ENCODE measurements at regions not wholly inside any gene's neighbourhood (a gene's known extent, or its start where the extent isn't known, plus 50 kb on each side); places are given as distances from the start of the nearest gene placed in this dataset.
"Not testable (repeated sequence)": the region's sequence is repeated elsewhere in the genome, so short reads cannot be mapped to it uniquely, and the experiment has no call there.

GRCh38 chr7:65796205-65796604, 76.7 kb upstream of the VKORC1L1 start:
- no peak overlapping the region for H3K4me3 Mint-ChIP-seq
- no peak for TF ChIP-seq CTCF (IDR thresholded peaks at IDR 0.05; ENCODE audit: unreplicated experiment in 3 of 3)
- no peaks in the 10 kb centered on the region for H3K4me1 Mint-ChIP-seq
- no peak overlapping the region for H3K27ac Mint-ChIP-seq
- no peaks in the 10 kb centered on the region for H3K36me3 Mint-ChIP-seq (ENCODE audit: low read depth)
- H3K9me3 Mint-ChIP-seq: no peaks in the 10 kb centered on the region
- H3K27me3 Mint-ChIP-seq (ENCODE audit: low read depth): no peaks in the 10 kb centered on the region

GRCh38 chr7:65797086-65797485, 75.8 kb upstream of the VKORC1L1 start:
- not testable (repeated sequence) for H3K36me3 Mint-ChIP-seq (ENCODE audit: low read depth); H3K4me3 Mint-ChIP-seq; H3K27me3 Mint-ChIP-seq (ENCODE audit: low read depth); H3K27ac Mint-ChIP-seq; H3K4me1 Mint-ChIP-seq; H3K9me3 Mint-ChIP-seq

DNA sequence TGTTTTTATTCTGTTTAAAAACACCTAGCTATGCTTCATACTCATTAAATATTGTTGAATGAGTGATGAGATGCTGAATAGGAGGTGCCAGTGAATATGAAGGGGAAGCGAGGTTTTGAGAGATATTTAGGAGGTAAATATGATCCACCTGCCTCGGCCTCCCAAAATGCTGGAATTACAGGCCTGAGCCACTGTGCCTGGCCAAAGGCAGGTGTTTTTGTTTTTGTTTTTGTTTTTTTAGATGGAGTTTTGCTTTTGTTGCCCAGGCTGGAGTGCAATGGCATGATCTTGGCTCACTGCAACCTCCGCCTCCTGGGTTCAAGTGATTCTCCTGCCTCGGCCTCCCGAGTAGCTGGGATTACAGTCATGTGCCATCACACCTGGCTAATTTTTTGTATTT, 75.3 kb upstream of the VKORC1L1 start:
- H3K27me3 Mint-ChIP-seq (ENCODE audit: low read depth); H3K4me1 Mint-ChIP-seq; H3K36me3 Mint-ChIP-seq (ENCODE audit: low read depth); H3K4me3 Mint-ChIP-seq; H3K27ac Mint-ChIP-seq; H3K9me3 Mint-ChIP-seq: not testable (repeated sequence)

- no peak overlapping the region for H3K4me3 Mint-ChIP-seq
Observed at GRCh38 chr7:65798111-65799075, 74.5 kb upstream of the VKORC1L1 start.

GRCh38 chr7:65800191-65800590, 72.7 kb upstream of the VKORC1L1 start:
- not testable (repeated sequence) for H3K4me3 Mint-ChIP-seq; H3K27ac Mint-ChIP-seq; H3K27me3 Mint-ChIP-seq (ENCODE audit: low read depth)

More at GRCh38 chr7:65798111-65799075, 74.5 kb upstream of the VKORC1L1 start:
- no peaks in the 10 kb centered on the region for H3K27me3 Mint-ChIP-seq (ENCODE audit: low read depth)
- no peak overlapping the region for H3K27ac Mint-ChIP-seq
- no peak for TF ChIP-seq CTCF (IDR thresholded peaks at IDR 0.05; ENCODE audit: unreplicated experiment in 3 of 3)
- no peaks in the 10 kb centered on the region for H3K9me3 Mint-ChIP-seq
- no peaks in the 10 kb centered on the region for H3K36me3 Mint-ChIP-seq (ENCODE audit: low read depth)
- no peaks in the 10 kb centered on the region for H3K4me1 Mint-ChIP-seq

DNA sequence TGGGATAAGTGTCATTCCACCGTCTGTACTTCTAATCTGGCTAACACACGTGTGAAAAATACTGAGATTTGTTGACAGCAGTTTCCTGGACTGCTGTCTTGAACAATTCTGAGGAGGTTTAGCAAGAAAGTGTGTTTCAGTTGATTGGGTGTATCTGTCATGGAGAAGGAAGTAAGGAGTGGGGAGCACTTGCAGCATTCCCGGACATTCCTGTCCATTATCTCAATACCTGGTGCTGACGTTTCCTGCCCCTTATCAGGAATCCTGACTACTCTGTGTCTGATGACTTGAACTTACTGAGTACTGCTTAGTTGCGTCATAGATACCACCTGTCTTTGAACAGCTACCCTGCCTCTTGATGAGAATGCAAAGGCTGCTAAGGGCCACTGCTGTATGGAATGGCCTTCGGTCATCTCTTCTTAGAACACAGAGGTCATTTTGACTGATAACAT, 72.0 kb upstream of the VKORC1L1 start:
- Mint-ChIP-seq H3K4me3 (no peak overlapping the region), H3K27ac (no peak overlapping the region)

More at GRCh38 chr7:65800191-65800590, 72.7 kb upstream of the VKORC1L1 start:
- not testable (repeated sequence) for H3K4me1 Mint-ChIP-seq; H3K9me3 Mint-ChIP-seq; H3K36me3 Mint-ChIP-seq (ENCODE audit: low read depth)

DNA sequence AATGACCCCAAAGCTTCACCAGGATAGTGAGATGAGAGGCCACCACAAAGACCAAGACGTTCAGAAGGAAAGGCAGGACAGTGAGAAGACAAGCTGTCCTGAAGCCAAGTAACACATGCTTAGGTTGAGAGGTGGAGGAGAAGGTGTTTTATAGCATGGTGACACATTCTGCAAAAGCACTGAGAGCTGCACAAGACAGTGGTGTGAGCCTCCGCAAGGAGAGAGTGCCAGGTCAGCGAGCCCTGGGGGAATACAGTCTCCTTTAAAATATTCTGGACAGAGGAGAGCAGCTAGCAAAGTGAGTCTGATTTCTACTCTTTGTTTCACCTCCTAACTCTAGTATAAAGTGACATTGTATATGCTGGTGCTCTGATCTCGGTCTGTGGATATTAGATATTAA, 68.0 kb upstream of the VKORC1L1 start:
- no peaks in the 10 kb centered on the region for H3K36me3 Mint-ChIP-seq (ENCODE audit: low read depth)
- TF ChIP-seq CTCF (IDR thresholded peaks at IDR 0.05; ENCODE audit: unreplicated experiment in 3 of 3): no peak
- H3K4me3 Mint-ChIP-seq: no peak overlapping the region
- peaks cover 2% of the 10 kb centered on the region for H3K9me3 Mint-ChIP-seq
- H3K4me1 Mint-ChIP-seq: no peaks in the 10 kb centered on the region
- H3K27ac Mint-ChIP-seq: no peak overlapping the region
- H3K27me3 Mint-ChIP-seq (ENCODE audit: low read depth): no peaks in the 10 kb centered on the region

More for the DNA sequence above, 72.0 kb upstream of the VKORC1L1 start:
- TF ChIP-seq CTCF (IDR thresholded peaks at IDR 0.05; ENCODE audit: unreplicated experiment in 3 of 3): no peak
- Mint-ChIP-seq H3K4me1 (no peaks in the 10 kb centered on the region), H3K36me3 (ENCODE audit: low read depth) (no peaks in the 10 kb centered on the region), H3K27me3 (ENCODE audit: low read depth) (no peaks in the 10 kb centered on the region), H3K9me3 (no peaks in the 10 kb centered on the region)

- not testable (repeated sequence) for H3K27ac Mint-ChIP-seq; H3K4me1 Mint-ChIP-seq; H3K4me3 Mint-ChIP-seq; H3K9me3 Mint-ChIP-seq; H3K27me3 Mint-ChIP-seq (ENCODE audit: low read depth); H3K36me3 Mint-ChIP-seq (ENCODE audit: low read depth)
Observed at GRCh38 chr7:65807067-65807466, 65.8 kb upstream of the VKORC1L1 start.
